Hepatocyte (in vitro differentiated cells): ENCODE measurements at regions not wholly inside any gene's neighbourhood (a gene's known extent, or its start where the extent isn't known, plus 50 kb on each side); places are given as distances from the start of the nearest gene placed in this dataset.

Source experiments
- DNase-seq: peaks from one replicate; pipeline ENCODE4 v3.0.0-alpha.2; 2016; ENCODE audit warnings: low spot score
- H2AFZ ChIP-seq: fragments of 200-600 bp; sonication (generic); 2 replicates; pipeline ENCODE4 v1.6.0; 2016; ENCODE audit warnings: antibody characterized with exemption, mild to moderate bottlenecking
- H3K27ac ChIP-seq: fragments of 200-600 bp; sonication (generic); 2 replicates; pipeline ENCODE4 v1.5.1; 2016; ENCODE audit warnings: mild to moderate bottlenecking
- H3K27me3 ChIP-seq: fragments of 200-600 bp; sonication (generic); 2 replicates; pipeline ENCODE4 v1.6.1; 2016
- H3K36me3 ChIP-seq: fragments of 200-600 bp; sonication (generic); replicated peaks from 2 replicates; pipeline ENCODE4 v1.5.1; 2016; ENCODE audit warnings: low read depth; ENCODE audit not compliant: insufficient read depth
- H3K4me1 ChIP-seq: fragments of 200-600 bp; sonication (generic); 2 replicates; pipeline ENCODE4 v1.5.1; 2016; ENCODE audit warnings: mild to moderate bottlenecking, moderate library complexity; ENCODE audit not compliant: insufficient read depth
- H3K4me2 ChIP-seq: fragments of 200-600 bp; sonication (generic); 2 replicates; pipeline ENCODE4 v1.6.0; 2016
- H3K4me3 ChIP-seq: fragments of 200-600 bp; sonication (generic); 2 replicates; pipeline ENCODE4 v1.5.1; 2016; ENCODE audit warnings: mild to moderate bottlenecking
- H3K79me2 ChIP-seq: fragments of 200-600 bp; sonication (generic); 2 replicates; pipeline ENCODE4 v1.6.0; 2017; ENCODE audit warnings: mild to moderate bottlenecking
- H3K9me2 ChIP-seq: fragments of 200-600 bp; sonication (generic); replicated peaks from 2 replicates; pipeline ENCODE4 v1.6.0; 2017; ENCODE audit warnings: mild to moderate bottlenecking; ENCODE audit not compliant: insufficient read depth
- H3K9me3 ChIP-seq: fragments of 200-600 bp; sonication (generic); 2 replicates; pipeline ENCODE4 v1.5.1; 2016; ENCODE audit warnings: low read depth, mild to moderate bottlenecking
- H4K20me1 ChIP-seq: fragments of 200-600 bp; sonication (generic); 2 replicates; pipeline ENCODE4 v1.6.0; 2016; ENCODE audit warnings: mild to moderate bottlenecking; ENCODE audit not compliant: insufficient read depth, poor library complexity, severe bottlenecking
- CTCF ChIP-seq: fragments of 200-600 bp; sonication (generic); IDR thresholded peaks from 2 replicates; pipeline ENCODE4 v1.5.1; 2016; ENCODE audit warnings: antibody characterized with exemption, mild to moderate bottlenecking; ENCODE audit not compliant: poor library complexity
- EZH2 ChIP-seq: fragments of 200-600 bp; sonication (generic); IDR thresholded peaks from 2 replicates; pipeline ENCODE4 v1.6.1; 2016; ENCODE audit warnings: antibody characterized with exemption, mild to moderate bottlenecking, borderline replicate concordance
- EZH2phosphoT487 ChIP-seq: fragments of 200-600 bp; sonication (generic); IDR thresholded peaks from one replicate; pipeline ENCODE4 v1.6.1; 2018; ENCODE audit warnings: antibody characterized with exemption, mild to moderate bottlenecking, low read depth, moderate library complexity; ENCODE audit not compliant: unreplicated experiment, severe bottlenecking
- WGBS: methylation state at CpG from one replicate; pipeline ENCODE4 v1.1.6; 2016; ENCODE audit warnings: low lambda C conversion rate; ENCODE audit errors: missing lambda C conversion rate; 5-methylcytosine and 5-hydroxymethylcytosine counted together

GRCh38 chr5:117800261-117800660 lies 1188.1 kb downstream of the DTWD2 start:
- H3K79me2 ChIP-seq: no peaks in the 10 kb centered on the region
- no peaks in the 10 kb centered on the region for H3K9me2 ChIP-seq
- no peaks in the 10 kb centered on the region for H3K9me3 ChIP-seq
- DNase-seq: peak; percentile 22
- TF ChIP-seq CTCF: no peak
- TF ChIP-seq EZH2: no peak
- no peak for TF ChIP-seq EZH2phosphoT487
- H3K4me3 ChIP-seq: no peak overlapping the region
- no peaks in the 10 kb centered on the region for H4K20me1 ChIP-seq
- no peaks in the 10 kb centered on the region for H3K4me1 ChIP-seq
- no peak overlapping the region for H2AFZ ChIP-seq
- H3K27ac ChIP-seq: no peak overlapping the region
- H3K4me2 ChIP-seq: no peak overlapping the region
- no peaks in the 10 kb centered on the region for H3K36me3 ChIP-seq
- H3K27me3 ChIP-seq: no peaks in the 10 kb centered on the region

- 98% methylated on average over 3 of the region's 3 CpGs for WGBS
- no peak overlapping the region for H2AFZ ChIP-seq
- no peak for TF ChIP-seq EZH2phosphoT487
- no peak for TF ChIP-seq EZH2
- TF ChIP-seq CTCF: no peak
- H3K36me3 ChIP-seq: no peaks in the 10 kb centered on the region
- no peaks in the 10 kb centered on the region for H4K20me1 ChIP-seq
- no peaks in the 10 kb centered on the region for H3K79me2 ChIP-seq
- DNase-seq: no peak
- peaks cover 3% of the 10 kb centered on the region for H3K4me1 ChIP-seq
- H3K27me3 ChIP-seq: no peaks in the 10 kb centered on the region
- H3K4me2 ChIP-seq: no peak overlapping the region
- H3K4me3 ChIP-seq: no peak overlapping the region
- no peaks in the 10 kb centered on the region for H3K9me3 ChIP-seq
- H3K9me2 ChIP-seq: no peaks in the 10 kb centered on the region
- no peak overlapping the region for H3K27ac ChIP-seq
Measured at GRCh38 chr5:117794847-117795246, 1193.5 kb downstream of the DTWD2 start.

GRCh38 chr5:117793963-117794362 lies 1194.4 kb downstream of the DTWD2 start:
- peaks cover 3% of the 10 kb centered on the region for H3K4me1 ChIP-seq
- no peak overlapping the region for H3K27ac ChIP-seq
- H4K20me1 ChIP-seq: no peaks in the 10 kb centered on the region
- H3K36me3 ChIP-seq: no peaks in the 10 kb centered on the region
- H3K79me2 ChIP-seq: no peaks in the 10 kb centered on the region
- DNase-seq: no peak
- 82% methylated on average over 5 of the region's 5 CpGs for WGBS
- H2AFZ ChIP-seq: no peak overlapping the region
- TF ChIP-seq EZH2 (no peak), CTCF (no peak), EZH2phosphoT487 (no peak)
- no peaks in the 10 kb centered on the region for H3K9me2 ChIP-seq
- H3K27me3 ChIP-seq: no peaks in the 10 kb centered on the region
- no peak overlapping the region for H3K4me2 ChIP-seq
- H3K9me3 ChIP-seq: no peaks in the 10 kb centered on the region
- no peak overlapping the region for H3K4me3 ChIP-seq

GRCh38 chr5:117792476-117792875 lies 1195.9 kb downstream of the DTWD2 start:
- WGBS: 94% methylated on average over 1 of the region's 1 CpG
- H4K20me1 ChIP-seq: no peaks in the 10 kb centered on the region
- H3K4me1 ChIP-seq: peaks cover 3% of the 10 kb centered on the region
- no peak for DNase-seq
- H3K27me3 ChIP-seq: no peaks in the 10 kb centered on the region
- H3K36me3 ChIP-seq: no peaks in the 10 kb centered on the region
- H3K4me3 ChIP-seq: no peak overlapping the region
- no peak overlapping the region for H2AFZ ChIP-seq
- H3K79me2 ChIP-seq: no peaks in the 10 kb centered on the region
- TF ChIP-seq CTCF (no peak), EZH2 (no peak), EZH2phosphoT487 (no peak)
- no peaks in the 10 kb centered on the region for H3K9me2 ChIP-seq
- H3K4me2 ChIP-seq: no peak overlapping the region
- H3K27ac ChIP-seq: no peak overlapping the region
- H3K9me3 ChIP-seq: no peaks in the 10 kb centered on the region
